ENCODE measurements at regions not wholly inside any gene's neighbourhood (a gene's known extent, or its start where the extent isn't known, plus 50 kb on each side); places are given as distances from the start of the nearest gene placed in this dataset.
A peak's percentile ranks its signal among the peaks of the same experiment; 100 is the strongest.

DNA sequence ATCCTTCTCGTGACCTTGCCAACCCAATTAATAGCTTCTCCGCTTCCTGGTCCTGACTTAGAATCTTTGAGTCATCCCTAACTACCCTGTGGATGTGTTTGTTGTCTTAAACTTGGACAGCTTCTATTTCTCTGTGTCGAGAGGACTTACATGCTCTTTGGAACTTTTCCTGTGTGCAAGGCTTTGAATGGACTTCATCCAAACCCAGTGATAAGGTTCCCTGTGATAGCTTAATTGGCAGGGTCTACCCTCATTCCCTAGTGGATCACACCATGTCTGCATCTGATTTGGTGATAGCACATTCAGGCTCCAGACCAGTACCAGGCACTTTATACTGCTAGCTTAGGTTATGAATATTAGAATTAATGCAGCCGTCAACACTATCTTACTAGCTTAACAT lies 378.2 kb upstream of the KAZN start:
- Histone ChIP-seq H3K36me3 (no peaks in the 10 kb centered on the region), H3K4me3 (no peak overlapping the region), H3K9me3 (peaks cover 10% of the 10 kb centered on the region), H3K27me3 (no peaks in the 10 kb centered on the region)
- DNase-seq = no peak

DNA sequence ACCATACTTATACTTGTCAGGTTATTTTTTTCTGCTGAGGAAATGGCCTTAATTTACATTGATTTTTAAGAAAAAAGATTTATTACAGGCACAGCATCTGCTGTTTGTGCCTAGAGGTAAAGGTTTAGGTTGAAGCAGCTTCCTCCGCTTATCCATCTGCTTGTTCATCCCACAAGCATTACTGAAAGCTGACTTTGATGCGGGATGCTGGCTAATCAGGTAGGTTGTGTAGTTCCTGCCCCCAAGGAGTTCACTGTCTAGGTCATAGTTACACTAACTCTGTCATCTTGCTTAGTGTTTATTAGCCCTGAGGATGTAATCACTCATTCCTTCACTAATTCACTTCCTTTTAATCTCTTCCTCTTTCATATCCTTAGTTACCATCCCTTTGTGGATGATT lies 377.7 kb upstream of the KAZN start:
- Histone ChIP-seq H3K27me3 (no peaks in the 10 kb centered on the region), H3K36me3 (no peaks in the 10 kb centered on the region), H3K4me3 (no peak overlapping the region), H3K9me3 (peaks cover 10% of the 10 kb centered on the region)
- no peak for DNase-seq

DNA sequence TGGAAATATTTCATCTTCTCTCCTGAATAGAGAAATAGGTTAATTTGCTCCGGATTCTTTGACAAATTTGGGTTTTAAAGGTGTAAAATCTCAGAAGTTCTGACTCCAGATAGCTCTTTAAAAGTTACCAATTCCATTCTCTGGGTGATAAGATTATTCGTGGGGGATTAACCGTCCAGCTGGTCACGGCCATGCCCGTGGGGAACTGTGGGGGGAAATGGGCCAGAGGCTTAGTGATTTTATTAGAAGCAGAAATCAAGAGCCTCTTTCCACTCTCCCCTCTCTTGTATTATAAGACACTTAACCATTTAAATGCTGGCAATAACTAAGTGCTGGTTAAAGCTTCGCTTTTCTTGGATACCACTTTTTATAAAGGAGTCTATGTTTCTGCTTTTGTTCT lies 376.4 kb upstream of the KAZN start:
- H3K36me3 ChIP-seq = no peaks in the 10 kb centered on the region
- no peak for DNase-seq

DNA sequence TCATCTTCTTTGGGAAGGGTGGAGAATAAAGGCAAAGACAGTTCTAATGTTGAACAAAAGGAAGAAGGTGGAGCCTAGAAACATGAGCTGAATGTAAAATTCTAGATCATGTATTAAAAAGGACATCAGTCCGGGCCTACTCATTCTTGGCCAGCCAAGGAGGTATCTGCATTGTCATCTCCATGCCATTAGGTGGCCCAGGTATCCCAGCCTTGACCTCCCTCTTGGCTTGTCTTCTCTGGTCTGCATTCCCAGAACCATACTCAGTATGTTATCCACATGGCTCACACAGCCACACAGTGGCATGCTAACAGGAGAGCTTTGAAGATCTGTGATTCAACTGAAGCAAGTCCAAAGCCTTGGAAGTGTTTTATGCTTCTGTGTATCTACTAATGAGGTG lies 369.8 kb upstream of the KAZN start:
- no peak for DNase-seq
- Histone ChIP-seq H3K4me3 (no peak overlapping the region), H3K36me3 (no peaks in the 10 kb centered on the region), H3K9me3 (no peaks in the 10 kb centered on the region), H3K27me3 (no peaks in the 10 kb centered on the region)

More for the DNA sequence above, 376.4 kb upstream of the KAZN start:
- Histone ChIP-seq H3K9me3 (peaks cover 7% of the 10 kb centered on the region), H3K4me3 (no peak overlapping the region), H3K27me3 (no peaks in the 10 kb centered on the region)

DNA sequence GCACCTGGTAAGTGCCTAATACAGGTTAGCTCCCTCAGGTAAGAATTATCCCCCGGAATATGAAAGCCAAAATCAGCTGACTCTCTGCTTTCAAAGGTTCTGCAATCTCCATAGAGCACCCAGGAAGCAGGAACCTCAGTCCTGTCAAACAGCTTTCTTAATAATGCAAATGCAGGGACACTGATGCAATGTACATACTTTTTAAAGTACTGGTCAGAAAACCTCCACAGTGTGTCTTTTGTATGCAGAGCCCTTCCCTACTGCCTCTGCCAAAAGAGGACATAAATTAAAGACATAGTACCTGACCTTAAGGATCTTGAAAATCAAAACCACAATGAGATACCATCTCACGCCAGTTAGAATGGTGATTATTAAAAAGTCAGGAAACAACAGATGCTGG lies 365.0 kb upstream of the KAZN start:
- Histone ChIP-seq H3K27me3 (no peaks in the 10 kb centered on the region), H3K36me3 (no peaks in the 10 kb centered on the region), H3K4me3 (no peak overlapping the region), H3K9me3 (no peaks in the 10 kb centered on the region)
- no peak for DNase-seq

DNA sequence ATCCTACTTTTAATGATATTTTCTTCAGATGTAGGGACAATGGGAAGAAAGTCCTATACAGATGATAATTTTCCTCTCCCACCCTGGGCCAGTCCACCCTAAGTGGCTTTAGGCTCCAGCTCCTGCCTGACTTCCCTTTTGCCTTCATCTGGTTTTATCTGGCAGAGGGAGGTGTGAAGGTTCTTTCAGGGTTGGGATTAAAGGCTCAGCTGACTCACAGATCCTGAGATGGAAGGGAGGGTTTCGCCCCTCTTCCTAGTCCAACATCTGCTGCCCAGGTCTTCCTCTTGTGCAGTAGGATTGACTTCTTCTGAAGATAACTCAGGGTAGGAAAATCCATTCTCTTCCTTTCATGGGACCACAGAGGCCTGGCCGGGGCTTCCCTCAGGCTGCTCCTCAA lies 362.4 kb upstream of the KAZN start:
- no peak overlapping the region for H3K4me3 ChIP-seq
- no peaks in the 10 kb centered on the region for H3K27me3 ChIP-seq
- no peaks in the 10 kb centered on the region for H3K9me3 ChIP-seq
- no peaks in the 10 kb centered on the region for H3K36me3 ChIP-seq
- no peak for DNase-seq

DNA sequence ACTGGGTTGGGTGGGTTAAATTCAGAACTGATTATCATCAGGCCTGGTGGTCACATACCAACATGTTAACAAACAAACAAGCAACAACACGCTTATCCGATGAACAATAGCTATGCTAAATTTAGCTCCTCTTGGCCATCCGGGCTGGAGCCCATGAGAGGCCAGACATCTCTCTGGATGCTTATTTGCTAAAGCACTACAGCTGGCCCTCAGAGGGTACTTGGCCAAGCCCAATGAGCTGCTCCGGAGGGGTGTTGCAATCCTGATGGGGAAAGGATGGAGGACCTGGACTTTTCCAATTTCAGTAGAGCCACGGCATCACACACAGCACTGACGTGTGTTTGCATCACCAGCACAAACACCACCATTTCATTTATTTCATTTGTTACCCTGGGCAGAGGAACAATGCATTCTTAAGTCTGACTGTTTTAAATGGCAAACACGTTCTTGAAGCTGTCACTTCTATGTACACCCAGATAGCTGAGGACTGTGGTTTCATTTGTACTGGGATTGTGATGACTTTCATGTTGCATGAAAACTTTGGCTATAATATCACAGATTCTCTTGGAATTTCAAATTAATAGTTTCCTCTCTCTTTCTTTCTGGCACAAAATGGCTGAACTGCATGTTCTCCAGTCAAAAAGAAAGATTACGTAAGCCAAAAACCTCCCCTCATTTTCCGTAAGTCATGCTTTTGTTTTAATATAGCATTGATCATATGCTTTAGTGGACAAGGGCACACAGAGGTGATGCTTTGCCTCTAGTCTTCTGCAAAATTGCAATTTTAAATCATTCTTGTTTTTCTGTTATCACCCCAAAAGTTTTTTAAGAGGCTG lies 359.8 kb upstream of the KAZN start:
- Histone ChIP-seq H3K36me3 (no peaks in the 10 kb centered on the region), H3K27me3 (no peaks in the 10 kb centered on the region), H3K4me3 (no peak overlapping the region), H3K9me3 (no peaks in the 10 kb centered on the region)
- DNase-seq = no peak

DNA sequence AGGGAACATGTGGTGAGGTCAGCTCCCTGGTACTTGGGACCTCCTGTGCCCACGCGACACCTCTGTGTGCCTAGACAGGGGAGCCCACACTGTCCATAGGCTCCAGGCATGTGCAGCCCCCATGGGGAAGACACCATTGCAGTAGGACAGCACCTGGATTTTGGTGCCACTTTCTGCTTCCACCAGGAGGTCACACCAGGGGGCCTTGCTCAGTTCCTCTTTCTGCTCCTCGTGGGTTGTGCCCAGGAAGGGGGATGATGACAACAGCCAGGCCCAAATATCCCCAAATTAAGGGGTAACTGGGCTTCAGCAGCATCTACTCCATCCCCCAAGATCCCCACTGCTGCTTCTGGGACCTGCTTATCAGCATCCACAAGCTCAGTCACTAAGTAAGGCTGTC lies 358.2 kb upstream of the KAZN start:
- H3K27me3 ChIP-seq = no peaks in the 10 kb centered on the region
- no peaks in the 10 kb centered on the region for H3K36me3 ChIP-seq
- no peak for DNase-seq
- no peak overlapping the region for H3K4me3 ChIP-seq
- H3K9me3 ChIP-seq = no peaks in the 10 kb centered on the region

DNA sequence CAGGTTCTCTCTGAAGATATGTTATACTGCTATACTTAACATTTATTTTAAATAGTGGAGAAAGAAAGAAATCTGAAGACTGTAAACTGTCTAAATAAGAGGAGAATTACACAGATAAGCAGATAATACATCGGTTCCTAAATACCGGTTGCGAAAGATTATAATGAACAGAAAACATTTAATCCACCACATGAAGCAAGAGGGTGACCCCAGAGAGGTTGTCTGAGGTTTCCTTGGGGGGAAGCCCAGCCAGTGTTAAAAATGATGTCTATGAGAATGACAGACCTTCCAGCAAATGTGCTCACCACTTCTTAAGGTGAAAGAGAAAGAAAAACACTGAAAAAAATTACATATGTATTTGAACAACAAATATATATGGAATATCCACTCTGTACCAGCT lies 356.4 kb upstream of the KAZN start:
- no peak overlapping the region for H3K4me3 ChIP-seq

DNA sequence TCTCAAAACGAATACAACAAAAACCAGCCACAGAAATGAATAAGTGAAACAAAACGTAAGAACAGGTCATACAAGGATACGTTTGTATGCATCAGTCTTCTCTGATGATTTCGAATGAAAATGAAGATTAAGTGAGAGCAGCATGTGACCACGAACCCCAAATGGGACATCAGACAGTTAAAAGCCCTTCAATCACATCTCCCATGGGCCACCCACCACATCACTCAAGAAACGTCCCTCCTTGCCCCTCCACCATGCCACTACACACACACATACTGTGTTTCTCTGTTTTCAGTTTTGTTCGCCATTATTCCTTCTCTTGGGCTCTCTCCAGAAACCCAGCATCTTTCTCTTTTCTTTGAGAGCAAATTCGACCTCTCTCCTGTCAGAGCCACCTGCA lies 355.6 kb upstream of the KAZN start:
- H3K27me3 ChIP-seq = no peaks in the 10 kb centered on the region
- DNase-seq = no peak
- no peaks in the 10 kb centered on the region for H3K36me3 ChIP-seq
- no peaks in the 10 kb centered on the region for H3K9me3 ChIP-seq
- H3K4me3 ChIP-seq = no peak overlapping the region

More for the DNA sequence above, 356.4 kb upstream of the KAZN start:
- Histone ChIP-seq H3K27me3 (no peaks in the 10 kb centered on the region), H3K36me3 (no peaks in the 10 kb centered on the region), H3K9me3 (no peaks in the 10 kb centered on the region)
- DNase-seq = no peak

DNA sequence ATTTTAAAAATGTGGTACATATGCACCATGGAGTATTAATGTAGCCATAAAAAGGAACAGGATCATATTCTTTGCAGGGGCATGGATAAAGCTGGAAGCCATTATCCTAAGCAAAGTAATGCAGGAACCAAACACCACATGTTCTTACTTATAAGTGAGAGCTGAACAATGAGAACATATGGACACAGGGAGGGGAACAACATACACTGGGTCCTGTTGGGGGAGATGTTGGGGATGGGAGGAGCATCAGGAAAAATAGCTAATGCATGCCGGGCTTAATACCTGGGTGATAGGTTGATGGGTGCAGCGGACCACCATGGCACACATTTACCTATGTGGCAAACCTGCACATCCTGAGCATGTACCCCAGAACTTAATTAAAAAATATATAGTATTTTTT lies 352.5 kb upstream of the KAZN start:
- Histone ChIP-seq H3K36me3 (no peaks in the 10 kb centered on the region), H3K9me3 (no peaks in the 10 kb centered on the region), H3K4me3 (no peak overlapping the region), H3K27me3 (no peaks in the 10 kb centered on the region)
- DNase-seq = no peak

DNA sequence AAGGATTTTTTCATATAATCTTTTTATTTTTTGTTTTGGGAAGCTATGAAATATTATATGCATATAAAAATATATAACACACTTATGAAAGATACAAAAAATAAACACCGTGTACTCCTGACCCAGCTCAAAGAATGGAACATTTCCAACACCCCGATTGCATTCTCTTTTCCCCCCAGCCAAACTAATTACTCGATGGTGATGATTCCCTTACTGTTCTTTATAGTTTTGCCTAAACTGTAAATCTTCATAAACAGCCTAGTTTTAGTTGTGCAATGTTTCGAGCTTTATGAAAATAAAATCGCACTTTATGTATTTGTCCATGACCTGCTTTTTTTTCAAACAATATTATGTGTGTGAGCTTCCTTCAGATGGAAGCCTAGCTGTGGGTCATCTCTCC lies 352.0 kb upstream of the KAZN start:
- no peaks in the 10 kb centered on the region for H3K27me3 ChIP-seq
- no peak overlapping the region for H3K4me3 ChIP-seq
- H3K9me3 ChIP-seq = no peaks in the 10 kb centered on the region
- no peak for DNase-seq
- H3K36me3 ChIP-seq = no peaks in the 10 kb centered on the region

DNA sequence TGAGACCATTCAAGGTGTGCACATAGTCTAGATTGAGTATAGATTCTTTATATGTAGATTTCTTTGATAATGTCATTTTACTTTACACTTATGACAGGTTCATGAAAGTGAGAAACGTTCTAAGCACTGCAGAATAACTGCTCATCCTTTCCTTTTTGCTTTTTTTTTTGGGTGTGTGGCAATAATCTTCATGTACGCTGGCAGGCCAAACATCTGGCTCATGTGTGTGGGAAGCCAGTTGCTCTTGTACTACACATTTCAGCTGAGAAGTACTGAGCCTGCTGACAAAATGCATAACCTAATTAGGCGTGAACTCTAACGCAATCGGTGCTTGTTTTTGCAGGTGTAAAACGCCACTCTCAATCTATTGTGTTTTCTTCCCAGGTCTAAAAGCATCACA lies 350.8 kb upstream of the KAZN start:
- no peaks in the 10 kb centered on the region for H3K36me3 ChIP-seq
- no peak overlapping the region for H3K4me3 ChIP-seq
- DNase-seq = no peak
- H3K27me3 ChIP-seq = no peaks in the 10 kb centered on the region
- H3K9me3 ChIP-seq = no peaks in the 10 kb centered on the region

DNA sequence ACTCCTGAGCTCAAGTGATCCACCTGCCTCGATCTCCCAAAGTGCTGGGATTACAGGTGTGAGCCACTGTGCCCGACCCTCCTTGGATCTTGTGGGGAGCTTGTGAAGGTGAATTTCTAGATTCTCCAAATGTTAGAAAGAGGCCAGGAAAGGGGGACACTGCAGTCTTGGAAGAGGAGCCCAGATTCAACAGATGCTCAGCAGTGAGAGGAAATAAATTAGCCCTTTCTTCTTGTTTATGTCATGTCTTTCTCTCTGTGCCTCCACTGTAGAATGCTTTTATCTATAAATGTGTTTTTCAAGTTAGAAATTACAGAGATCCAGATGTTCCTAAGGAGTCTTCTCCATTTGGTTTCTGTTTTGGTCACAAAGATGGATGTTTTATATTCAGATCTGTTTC lies 346.6 kb upstream of the KAZN start:
- no peaks in the 10 kb centered on the region for H3K9me3 ChIP-seq
- H3K36me3 ChIP-seq = no peaks in the 10 kb centered on the region
- no peaks in the 10 kb centered on the region for H3K27me3 ChIP-seq
- DNase-seq = no peak
- H3K4me3 ChIP-seq = no peak overlapping the region

DNA sequence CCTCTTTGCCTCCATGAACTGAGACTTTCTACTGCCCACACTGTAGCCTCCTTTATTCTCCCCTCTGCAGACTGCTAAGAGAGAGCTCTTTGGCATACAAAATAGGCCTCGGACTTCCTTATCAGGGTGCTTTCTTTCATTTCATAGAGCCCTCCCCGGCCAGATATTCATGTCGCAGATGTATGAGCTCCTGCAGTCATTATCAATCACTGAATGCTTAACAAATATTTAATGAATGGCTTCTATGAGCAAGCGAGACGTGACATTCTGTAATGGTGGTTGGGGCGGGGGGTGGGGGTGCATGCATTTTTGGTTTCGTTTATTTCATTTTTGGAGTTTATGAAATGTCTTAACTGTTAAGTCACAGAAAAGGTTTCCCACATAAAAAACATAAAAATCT lies 344.8 kb upstream of the KAZN start:
- no peak overlapping the region for H3K4me3 ChIP-seq
- H3K27me3 ChIP-seq = no peaks in the 10 kb centered on the region
- no peak for DNase-seq
- H3K36me3 ChIP-seq = no peaks in the 10 kb centered on the region
- no peaks in the 10 kb centered on the region for H3K9me3 ChIP-seq

DNA sequence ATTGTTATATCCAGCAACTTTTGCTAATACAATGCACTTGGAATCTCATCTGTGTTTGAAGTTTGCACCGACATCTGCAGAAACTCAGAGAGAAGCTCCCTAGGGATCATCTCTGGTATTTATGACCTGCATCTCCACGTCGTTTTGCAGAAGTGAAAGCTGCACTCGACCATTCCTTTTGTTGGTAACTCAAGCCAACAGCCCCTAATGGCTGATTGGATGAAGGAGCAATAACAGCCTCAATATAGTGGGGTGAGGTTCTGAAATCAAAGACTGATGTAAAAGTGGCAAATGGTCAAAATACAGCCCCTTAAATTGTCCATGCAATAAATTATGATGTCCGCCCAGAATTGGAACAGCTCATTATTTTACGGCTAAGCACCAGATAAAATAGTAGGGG lies 344.2 kb upstream of the KAZN start:
- no peak for DNase-seq
- H3K9me3 ChIP-seq = no peaks in the 10 kb centered on the region

DNA sequence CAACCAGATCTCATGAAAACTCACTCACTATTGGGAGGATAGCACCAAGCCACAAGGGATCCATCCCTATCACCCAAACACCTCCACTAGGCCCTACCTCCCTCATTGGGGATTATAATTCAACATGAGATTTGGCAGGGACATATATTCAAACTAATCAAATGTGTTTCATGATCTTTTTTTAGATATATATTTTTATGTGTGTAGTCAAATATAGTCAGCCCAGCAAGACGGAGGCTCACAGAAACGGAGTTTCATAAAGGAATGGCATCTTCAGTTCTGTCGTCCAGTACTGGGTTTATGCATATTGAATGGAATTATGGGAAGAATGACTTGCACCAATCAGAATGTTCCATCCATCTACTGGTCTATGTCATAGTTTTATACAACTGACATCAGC lies 343.3 kb upstream of the KAZN start:
- Histone ChIP-seq H3K4me3 (no peak overlapping the region), H3K9me3 (no peaks in the 10 kb centered on the region), H3K27me3 (no peaks in the 10 kb centered on the region), H3K36me3 (no peaks in the 10 kb centered on the region)
- no peak for DNase-seq

More for the DNA sequence above, 344.2 kb upstream of the KAZN start:
- no peaks in the 10 kb centered on the region for H3K27me3 ChIP-seq
- H3K36me3 ChIP-seq = no peaks in the 10 kb centered on the region
- no peak overlapping the region for H3K4me3 ChIP-seq

DNA sequence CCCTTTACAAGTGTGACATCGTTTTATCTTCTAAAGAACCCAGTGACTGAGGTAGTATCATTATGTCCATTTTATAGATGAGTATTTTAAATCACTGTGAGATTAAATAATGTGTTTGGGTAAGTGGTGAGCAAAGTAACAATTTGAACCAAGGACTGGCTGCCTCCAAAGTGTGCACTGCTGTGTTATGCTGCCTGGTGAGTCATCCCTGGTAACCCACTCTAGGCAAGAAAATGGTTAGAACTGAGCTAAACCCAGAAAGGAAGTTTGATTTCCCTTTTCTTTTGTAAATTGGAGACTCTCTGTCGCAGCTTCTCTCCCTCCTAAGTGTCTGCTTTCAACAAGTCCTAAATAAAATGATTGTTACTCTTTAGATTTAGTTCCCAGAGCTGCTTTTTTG lies 342.8 kb upstream of the KAZN start:
- peak; percentile 44 for DNase-seq
- H3K9me3 ChIP-seq = no peaks in the 10 kb centered on the region
- no peaks in the 10 kb centered on the region for H3K27me3 ChIP-seq
- no peak overlapping the region for H3K4me3 ChIP-seq
- no peaks in the 10 kb centered on the region for H3K36me3 ChIP-seq

All from MG63 (cell line).